OCI-LY7 (cell line): ENCODE measurements at regions not wholly inside any gene's neighbourhood (a gene's known extent, or its start where the extent isn't known, plus 50 kb on each side); places are given as distances from the start of the nearest gene placed in this dataset.

Source experiments
- BruUV-seq: library from RNA; stranded (reverse); fragments of 400-500 nt; replicated peaks from 2 replicates; lab custom pipeline; 2021; lab: Mats Ljungman, UMichigan
- CTCF ChIA-PET: fragments of 300-600 bp; sonication (Branson Sonifier 250); formaldehyde crosslinking; loops from one replicate; lab custom pipeline; 2022; ENCODE audit warnings: antibody characterized with exemption; ENCODE audit not compliant: unreplicated experiment; lab: Charles Lee
- POLR2A ChIA-PET: fragments of 300-600 bp; sonication (Branson Sonifier 250); formaldehyde crosslinking; loops from one replicate; lab custom pipeline; 2022; ENCODE audit warnings: antibody characterized with exemption; lab: Charles Lee
- DNase-seq: peaks from one replicate; pipeline ENCODE4 v3.0.0-alpha.2; 2015; ENCODE audit warnings: low spot score
- H2AFZ ChIP-seq: fragments of 200-600 bp; sonication (generic), shearing (Covaris generic); 2 replicates; pipeline ENCODE4 v1.6.1; 2014; ENCODE audit warnings: mild to moderate bottlenecking, antibody characterized with exemption, low read length, moderate library complexity
- H3K27ac ChIP-seq: fragments of 200-600 bp; sonication (generic); 2 replicates; pipeline ENCODE4 v1.5.1; 2014; ENCODE audit warnings: mixed run types, low read depth, mild to moderate bottlenecking, moderate library complexity, low read length, inconsistent platforms; ENCODE audit not compliant: poor library complexity, severe bottlenecking
- H3K36me3 ChIP-seq: fragments of 200-600 bp; sonication (generic); 2 replicates; pipeline ENCODE4 v1.6.1; 2014; ENCODE audit warnings: mild to moderate bottlenecking, antibody characterized with exemption, low read length, moderate library complexity, mixed read lengths; ENCODE audit not compliant: insufficient read depth
- H3K4me1 ChIP-seq: fragments of 200-600 bp; sonication (generic); 2 replicates; pipeline ENCODE4 v1.5.1; 2014; ENCODE audit warnings: mild to moderate bottlenecking, low read length; ENCODE audit not compliant: insufficient read depth, poor library complexity, severe bottlenecking
- H3K4me2 ChIP-seq: fragments of 200-600 bp; sonication (generic); 2 replicates; pipeline ENCODE4 v1.6.1; 2014; ENCODE audit warnings: mild to moderate bottlenecking, low read length
- H3K4me3 ChIP-seq: fragments of 200-600 bp; sonication (generic); 2 replicates; pipeline ENCODE4 v1.5.1; 2014; ENCODE audit warnings: mild to moderate bottlenecking, low read depth, low read length; ENCODE audit not compliant: poor library complexity, severe bottlenecking
- H3K79me2 ChIP-seq: fragments of 200-600 bp; sonication (generic); 2 replicates; pipeline ENCODE4 v1.6.1; 2016; ENCODE audit warnings: low read depth, mild to moderate bottlenecking, low read length, moderate library complexity, mixed read lengths; ENCODE audit not compliant: insufficient read depth
- H3K9me2 ChIP-seq: fragments of 200-600 bp; sonication (generic); 2 replicates; pipeline ENCODE4 v1.6.1; 2016; ENCODE audit warnings: mild to moderate bottlenecking, low read length, mixed read lengths; ENCODE audit not compliant: insufficient read depth
- H3K9me3 ChIP-seq: fragments of 200-600 bp; sonication (generic); 2 replicates; pipeline ENCODE4 v1.6.1; 2014; ENCODE audit warnings: mild to moderate bottlenecking, mixed run types, low read length, mixed read lengths
- H4K20me1 ChIP-seq: fragments of 200-600 bp; sonication (generic); 2 replicates; pipeline ENCODE4 v1.6.1; 2014; ENCODE audit warnings: mild to moderate bottlenecking, antibody characterized with exemption, low read length, moderate library complexity, mixed read lengths; ENCODE audit not compliant: insufficient read depth
- CTCF ChIP-seq: fragments of 200-600 bp; sonication (generic); conservative IDR thresholded peaks from 2 replicates; pipeline ENCODE4 v1.5.1; 2014; ENCODE audit warnings: mild to moderate bottlenecking, antibody characterized with exemption, low read length, moderate library complexity, mixed read lengths
- EZH2phosphoT487 ChIP-seq: fragments of 200-600 bp; sonication (generic); IDR thresholded peaks from 2 replicates; pipeline ENCODE4 v1.6.1; 2018; ENCODE audit warnings: low read depth, borderline replicate concordance, mild to moderate bottlenecking, mixed run types, antibody characterized with exemption, low read length, moderate library complexity, mixed read lengths
- intact Hi-C: fragments of 100-400 bp; cut with micrococcal nuclease; formaldehyde crosslinking; loops from one replicate; pipeline ENCODE4 v1.10.0; 2022; ENCODE audit not compliant: unreplicated experiment

GRCh38 chr2:9735335-9735734 is 104.5 kb upstream of the YWHAQ start:
- Histone ChIP-seq H3K36me3 (no peaks in the 10 kb centered on the region), H3K27ac (no peak overlapping the region), H3K9me3 (no peaks in the 10 kb centered on the region), H3K4me2 (no peak overlapping the region), H3K4me1 (no peaks in the 10 kb centered on the region), H3K9me2 (no peaks in the 10 kb centered on the region), H3K4me3 (no peak overlapping the region), H2AFZ (no peak overlapping the region), H4K20me1 (no peaks in the 10 kb centered on the region), H3K79me2 (no peaks in the 10 kb centered on the region)
- CTCF ChIA-PET = no interaction called here
- DNase-seq = no peak
- no TSS peak for BruUV-seq
- POLR2A ChIA-PET = no interaction called here
- TF ChIP-seq EZH2phosphoT487 (no peak), CTCF (no peak)
- intact Hi-C loops = no loop called here

- Histone ChIP-seq H2AFZ (no peak overlapping the region), H3K9me2 (no peaks in the 10 kb centered on the region), H3K9me3 (no peaks in the 10 kb centered on the region), H3K27ac (no peak overlapping the region), H3K4me1 (no peaks in the 10 kb centered on the region), H3K4me2 (no peak overlapping the region), H3K79me2 (no peaks in the 10 kb centered on the region), H3K36me3 (no peaks in the 10 kb centered on the region), H3K4me3 (no peak overlapping the region), H4K20me1 (no peaks in the 10 kb centered on the region)
- no peak for DNase-seq
- CTCF ChIA-PET = no interaction called here
- intact Hi-C loops = no loop called here
- no peak for TF ChIP-seq EZH2phosphoT487
- no peak for TF ChIP-seq CTCF
- POLR2A ChIA-PET = no interaction called here
- no TSS peak for BruUV-seq
These were observed 105.2 kb upstream of the YWHAQ start for GRCh38 chr2:9736021-9736420.

- H3K4me2 ChIP-seq = no peak overlapping the region
- H3K9me3 ChIP-seq = no peaks in the 10 kb centered on the region
- no peaks in the 10 kb centered on the region for H3K36me3 ChIP-seq
- no peak for TF ChIP-seq EZH2phosphoT487
- TF ChIP-seq CTCF = no peak
- ChIA-PET POLR2A (no interaction called here), CTCF (no interaction called here)
- no peak overlapping the region for H3K27ac ChIP-seq
- peak; percentile 6 for DNase-seq
- no peak overlapping the region for H2AFZ ChIP-seq
- H3K79me2 ChIP-seq = no peaks in the 10 kb centered on the region
- no peaks in the 10 kb centered on the region for H3K4me1 ChIP-seq
- H4K20me1 ChIP-seq = no peaks in the 10 kb centered on the region
- BruUV-seq = no TSS peak
- H3K9me2 ChIP-seq = no peaks in the 10 kb centered on the region
- intact Hi-C loops = no loop called here
- H3K4me3 ChIP-seq = no peak overlapping the region
These were observed 106.0 kb upstream of the TAF1B start for GRCh38 chr2:9737053-9737875.
